22Rv1 (cell line): ENCODE measurements at regions not wholly inside any gene's neighbourhood (a gene's known extent, or its start where the extent isn't known, plus 50 kb on each side); places are given as distances from the start of the nearest gene placed in this dataset.

Source experiments
- H3K27ac ChIP-seq: fragments of 450-650 bp; 2 replicates; pipeline ENCODE4 v1.5.1; 2017
- CTCF ChIP-seq: fragments of 450-650 bp; IDR thresholded peaks from 2 replicates; pipeline ENCODE4 v1.5.1; 2017; ENCODE audit warnings: mild to moderate bottlenecking
- ZFX ChIP-seq: fragments of 450-650 bp; IDR thresholded peaks from 2 replicates; pipeline ENCODE4 v1.6.1; 2017; ENCODE audit warnings: antibody characterized with exemption, borderline replicate concordance

GRCh38 chr6:12457094-12457493, 166.9 kb downstream of the EDN1 start:
- TF ChIP-seq ZFX (no peak), CTCF (no peak)
- no peak overlapping the region for H3K27ac ChIP-seq

GRCh38 chr6:12458558-12458957, 168.4 kb downstream of the EDN1 start:
- no peak overlapping the region for H3K27ac ChIP-seq
- TF ChIP-seq ZFX (no peak), CTCF (no peak)

GRCh38 chr6:12459945-12460661, 169.9 kb downstream of the EDN1 start:
- no peak overlapping the region for H3K27ac ChIP-seq
- no peak for TF ChIP-seq ZFX

GRCh38 chr6:12467706-12468670, 177.8 kb downstream of the EDN1 start:
- TF ChIP-seq ZFX (no peak), CTCF (no peak)
- no peak overlapping the region for H3K27ac ChIP-seq

- H3K27ac ChIP-seq: no peak overlapping the region
- TF ChIP-seq CTCF: no peak
- no peak for TF ChIP-seq ZFX
These were observed 182.5 kb downstream of the EDN1 start for GRCh38 chr6:12472601-12473038.

GRCh38 chr6:12473494-12473893, 183.3 kb downstream of the EDN1 start:
- no peak overlapping the region for H3K27ac ChIP-seq
- no peak for TF ChIP-seq CTCF
- no peak for TF ChIP-seq ZFX

- no peak overlapping the region for H3K27ac ChIP-seq
- no peak for TF ChIP-seq CTCF
- no peak for TF ChIP-seq ZFX
These were observed 184.3 kb downstream of the EDN1 start for GRCh38 chr6:12474167-12475140.
